ENCODE measurements at regions not wholly inside any gene's neighbourhood (a gene's known extent, or its start where the extent isn't known, plus 50 kb on each side); places are given as distances from the start of the nearest gene placed in this dataset.

DNA sequence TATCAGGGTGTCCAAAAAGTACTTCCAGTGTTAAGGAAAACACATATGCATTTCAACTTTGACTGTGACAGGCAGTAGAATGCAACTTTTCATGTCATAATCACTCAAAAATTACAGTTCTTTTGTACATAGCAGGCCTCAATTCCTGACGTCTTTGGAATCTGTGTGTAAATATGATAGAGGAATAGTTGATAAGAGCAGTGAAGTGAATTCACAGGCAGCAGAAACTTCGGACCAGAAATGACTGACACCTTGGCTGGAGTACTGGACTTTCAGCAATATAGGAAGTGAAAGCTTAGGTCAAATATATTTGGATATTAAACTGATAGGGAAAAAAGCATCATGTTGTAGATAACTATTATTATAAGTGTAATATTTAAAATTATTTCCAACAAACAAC is 1741.2 kb upstream of the PCDH20 start:
- DNase-seq, result no peak
- H3K4me3 ChIP-seq, result no peak overlapping the region
- intact Hi-C loops (cut with DNase I), result no loop called here
- no peaks in the 10 kb centered on the region for H3K27me3 ChIP-seq
- H3K9me3 ChIP-seq, result no peaks in the 10 kb centered on the region
- no peaks in the 10 kb centered on the region for H3K4me1 ChIP-seq (ENCODE audit: insufficient read depth)
- WGBS, 3 donors, result 13 to 20% (median 19%) methylated on average over 2 of the region's 2 CpGs
- H3K27ac ChIP-seq, result no peak overlapping the region
- H3K36me3 ChIP-seq, result no peaks in the 10 kb centered on the region
- TF ChIP-seq EP300 (IDR thresholded peaks at IDR 0.05) (no peak), POLR2A (IDR thresholded peaks at IDR 0.05) (no peak)
- TF ChIP-seq, protein P1, sequence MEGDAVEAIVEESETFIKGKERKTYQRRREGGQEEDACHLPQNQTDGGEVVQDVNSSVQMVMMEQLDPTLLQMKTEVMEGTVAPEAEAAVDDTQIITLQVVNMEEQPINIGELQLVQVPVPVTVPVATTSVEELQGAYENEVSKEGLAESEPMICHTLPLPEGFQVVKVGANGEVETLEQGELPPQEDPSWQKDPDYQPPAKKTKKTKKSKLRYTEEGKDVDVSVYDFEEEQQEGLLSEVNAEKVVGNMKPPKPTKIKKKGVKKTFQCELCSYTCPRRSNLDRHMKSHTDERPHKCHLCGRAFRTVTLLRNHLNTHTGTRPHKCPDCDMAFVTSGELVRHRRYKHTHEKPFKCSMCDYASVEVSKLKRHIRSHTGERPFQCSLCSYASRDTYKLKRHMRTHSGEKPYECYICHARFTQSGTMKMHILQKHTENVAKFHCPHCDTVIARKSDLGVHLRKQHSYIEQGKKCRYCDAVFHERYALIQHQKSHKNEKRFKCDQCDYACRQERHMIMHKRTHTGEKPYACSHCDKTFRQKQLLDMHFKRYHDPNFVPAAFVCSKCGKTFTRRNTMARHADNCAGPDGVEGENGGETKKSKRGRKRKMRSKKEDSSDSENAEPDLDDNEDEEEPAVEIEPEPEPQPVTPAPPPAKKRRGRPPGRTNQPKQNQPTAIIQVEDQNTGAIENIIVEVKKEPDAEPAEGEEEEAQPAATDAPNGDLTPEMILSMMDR (IDR thresholded peaks at IDR 0.05), result no peak

GRCh38 chr13:63149375-63149774 is 1733.7 kb upstream of the PCDH20 start:
- intact Hi-C loops (cut with DNase I), result no loop called here
- H3K9me3 ChIP-seq, result no peaks in the 10 kb centered on the region
- no peak overlapping the region for H3K27ac ChIP-seq
- no peaks in the 10 kb centered on the region for H3K4me1 ChIP-seq (ENCODE audit: insufficient read depth)
- DNase-seq, result no peak
- H3K27me3 ChIP-seq, result peaks cover 3% of the 10 kb centered on the region
- H3K36me3 ChIP-seq, result no peaks in the 10 kb centered on the region
- H3K4me3 ChIP-seq, result no peak overlapping the region
- 66 to 72% (median 71%) methylated on average over 3 of the region's 3 CpGs for WGBS, 3 donors
- TF ChIP-seq EP300 (IDR thresholded peaks at IDR 0.05) (no peak), POLR2A (IDR thresholded peaks at IDR 0.05) (no peak)
- TF ChIP-seq, protein P1 (IDR thresholded peaks at IDR 0.05), result no peak

DNA sequence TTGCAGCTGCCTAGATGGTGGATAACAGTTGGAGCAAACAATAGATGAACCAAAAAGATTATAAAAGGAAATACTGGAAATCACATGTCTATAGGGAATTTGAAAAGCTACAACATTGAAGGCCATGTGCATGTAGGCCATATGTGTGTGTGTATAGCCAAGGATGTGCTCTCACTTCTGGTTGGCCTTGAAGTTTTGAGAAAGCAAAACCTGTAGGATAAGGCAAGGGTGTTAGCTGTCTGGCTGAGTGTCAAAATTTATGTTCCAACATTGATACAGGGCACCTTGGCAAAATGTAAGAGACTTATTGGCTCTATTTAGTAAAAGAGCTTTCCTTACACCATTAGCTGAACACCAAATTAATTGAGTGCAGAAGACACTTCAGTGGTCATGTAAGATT is 1723.6 kb upstream of the PCDH20 start:
- H3K27ac ChIP-seq, result no peak overlapping the region
- TF ChIP-seq, protein P1 (IDR thresholded peaks at IDR 0.05), result no peak
- no peak for TF ChIP-seq POLR2A (IDR thresholded peaks at IDR 0.05)
- TF ChIP-seq EP300 (IDR thresholded peaks at IDR 0.05), result no peak
- intact Hi-C loops (cut with DNase I), result no loop called here
- no peaks in the 10 kb centered on the region for H3K36me3 ChIP-seq
- no peaks in the 10 kb centered on the region for H3K27me3 ChIP-seq
- no peaks in the 10 kb centered on the region for H3K4me1 ChIP-seq (ENCODE audit: insufficient read depth)
- no peak for DNase-seq
- H3K4me3 ChIP-seq, result no peak overlapping the region
- no peaks in the 10 kb centered on the region for H3K9me3 ChIP-seq

DNA sequence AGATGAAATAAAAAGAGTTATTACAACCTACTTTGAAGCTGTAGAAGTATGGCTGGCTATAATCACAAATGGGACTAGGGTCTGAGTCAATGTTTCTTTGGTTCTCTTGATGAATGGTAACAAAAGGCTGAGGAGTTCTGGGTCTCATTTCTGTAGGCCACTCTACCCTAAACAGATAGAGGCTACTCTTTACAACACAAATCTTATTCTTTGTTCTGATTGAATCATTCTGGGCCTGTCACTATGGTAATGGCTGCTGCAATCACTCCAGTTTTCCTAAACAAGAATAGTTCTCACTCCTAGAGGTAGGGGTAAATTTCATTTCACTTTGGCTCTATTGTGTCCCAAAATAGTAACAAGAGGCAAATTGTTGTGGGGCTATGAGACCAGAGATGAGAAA is 1714.3 kb upstream of the PCDH20 start:
- no peaks in the 10 kb centered on the region for H3K27me3 ChIP-seq
- TF ChIP-seq POLR2A (IDR thresholded peaks at IDR 0.05) (no peak), EP300 (IDR thresholded peaks at IDR 0.05) (no peak)
- TF ChIP-seq, protein P1 (IDR thresholded peaks at IDR 0.05), result no peak
- H3K4me1 ChIP-seq (ENCODE audit: insufficient read depth), result no peaks in the 10 kb centered on the region
- intact Hi-C loops (cut with DNase I), result no loop called here
- no peak overlapping the region for H3K27ac ChIP-seq
- no peaks in the 10 kb centered on the region for H3K9me3 ChIP-seq
- H3K4me3 ChIP-seq, result no peak overlapping the region
- no peaks in the 10 kb centered on the region for H3K36me3 ChIP-seq
- DNase-seq, result no peak

DNA sequence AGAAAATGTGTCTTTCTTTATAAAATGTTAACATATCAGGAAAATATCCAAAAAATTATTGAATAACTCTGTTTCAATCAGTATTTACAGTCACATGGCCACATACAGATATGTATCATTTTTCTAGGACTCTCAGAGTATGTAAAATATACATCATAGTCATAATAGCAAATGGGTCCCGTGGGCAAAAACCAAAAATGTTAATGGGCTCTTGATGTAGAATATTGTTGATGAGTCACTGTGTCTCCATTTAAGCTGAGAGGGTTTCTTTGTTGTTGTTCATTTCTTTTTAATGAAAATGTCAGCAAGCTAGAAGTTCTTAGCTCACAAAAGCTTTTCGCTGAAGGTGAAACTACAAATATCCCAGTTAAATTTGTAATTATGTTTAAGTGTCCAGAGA is 1713.1 kb upstream of the PCDH20 start:
- intact Hi-C loops (cut with DNase I), result no loop called here
- Histone ChIP-seq H3K9me3 (no peaks in the 10 kb centered on the region), H3K36me3 (no peaks in the 10 kb centered on the region), H3K4me1 (ENCODE audit: insufficient read depth) (no peaks in the 10 kb centered on the region), H3K27ac (no peak overlapping the region), H3K27me3 (no peaks in the 10 kb centered on the region), H3K4me3 (no peak overlapping the region)
- DNase-seq, result no peak
- TF ChIP-seq POLR2A (IDR thresholded peaks at IDR 0.05), result no peak
- TF ChIP-seq, protein P1 (IDR thresholded peaks at IDR 0.05), result no peak
- no peak for TF ChIP-seq EP300 (IDR thresholded peaks at IDR 0.05)
- 84 to 95% (median 86%) methylated on average over 2 of the region's 2 CpGs for WGBS, 3 donors

All from ovary (tissue), 7 donors.